Tibial nerve (tissue), 4 donors: ENCODE measurements at regions not wholly inside any gene's neighbourhood (a gene's known extent, or its start where the extent isn't known, plus 50 kb on each side); places are given as distances from the start of the nearest gene placed in this dataset.

Experiments used
- DNase-seq, 2 donors: peaks; one replicate each; pipeline ENCODE4 v3.0.0-alpha.2; 2019; ENCODE audit warnings: low spot score in 2 of 2
- H3K27ac ChIP-seq, 4 donors: fragments of 200-600 bp; sonication (generic) in 3 of 4; one replicate each; pipeline ENCODE4 v1.5.1; 2017 to 2019; ENCODE audit warnings: mild to moderate bottlenecking in 1 of 4
- H3K27me3 ChIP-seq, 2 donors: fragments of 200-600 bp; sonication (generic) in 1 of 2; one replicate each; pipeline versions ENCODE4 v1.5.1 to v1.6.0; 2017 to 2019
- H3K36me3 ChIP-seq, 3 donors: fragments of 200-600 bp; sonication (generic); one replicate each; pipeline ENCODE4 v1.5.1; 2018 to 2019
- H3K4me1 ChIP-seq, 4 donors: fragments of 200-600 bp; sonication (generic) in 3 of 4; one replicate each; pipeline ENCODE4 v1.5.1; 2017 to 2019
- H3K4me3 ChIP-seq, 4 donors: fragments of 200-600 bp; sonication (generic) in 3 of 4; one replicate each; pipeline ENCODE4 v1.5.1; 2017 to 2019; ENCODE audit warnings: mild to moderate bottlenecking in 1 of 4, moderate library complexity in 1 of 4
- H3K9me3 ChIP-seq, 4 donors: fragments of 200-600 bp; sonication (generic) in 3 of 4; one replicate each; pipeline ENCODE4 v1.5.1; 2017 to 2019
- EP300 ChIP-seq, 2 donors: sonication (generic); formaldehyde crosslinking; IDR thresholded peaks; one replicate each; pipeline ENCODE4 v1.6.1; 2017; ENCODE audit warnings: antibody characterized with exemption in 2 of 2, mild to moderate bottlenecking in 1 of 2
- POLR2A ChIP-seq, 2 donors: fragments of 450-650 bp; IDR thresholded peaks; one replicate each; pipeline ENCODE4 v1.6.1; 2017; ENCODE audit warnings: antibody characterized with exemption in 2 of 2, mild to moderate bottlenecking in 2 of 2, moderate library complexity in 2 of 2
- WGBS, 2 donors: methylation state at CpG; one replicate each; pipeline ENCODE4 v1.1.5; 2018; 5-methylcytosine and 5-hydroxymethylcytosine counted together
- TF ChIP-seq, protein P1 (sequence below), 5 experiments: fragments of 200-600 bp in 3 of 5; fragments of 450-650 bp in 2 of 5; sonication (generic) in 3 of 5; IDR thresholded peaks; one replicate each; pipeline ENCODE4 v1.5.1; 2016 to 2019; ENCODE audit warnings: antibody characterized with exemption in 5 of 5, mild to moderate bottlenecking in 3 of 5, moderate library complexity in 2 of 5

DNA sequence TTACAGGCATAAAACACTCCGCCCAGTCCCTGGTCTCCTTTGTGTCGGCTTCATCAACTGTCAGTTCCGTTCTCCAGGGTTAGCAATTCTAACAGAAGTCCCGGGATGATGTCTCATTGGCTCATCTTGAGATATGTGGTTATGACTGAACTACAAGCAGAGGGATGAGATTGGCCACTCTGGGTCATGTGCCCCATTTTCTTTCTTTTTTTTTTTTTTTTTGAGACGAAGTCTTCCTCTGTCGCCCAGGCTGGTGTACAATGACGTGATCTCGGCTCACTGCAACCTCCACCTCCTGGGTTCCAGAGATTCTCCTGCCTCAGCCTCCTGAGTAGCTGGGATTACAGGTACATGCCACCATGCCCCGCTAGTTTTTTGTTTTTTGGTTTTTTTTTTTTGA is 95.4 kb upstream of the MRI1 start:
- H3K27me3 ChIP-seq = no peaks in the 10 kb centered on the region
- no peak for TF ChIP-seq EP300 (IDR thresholded peaks at IDR 0.05)
- WGBS, 2 donors = 84 to 86% methylated on average over 9 of the region's 9 CpGs

DNA sequence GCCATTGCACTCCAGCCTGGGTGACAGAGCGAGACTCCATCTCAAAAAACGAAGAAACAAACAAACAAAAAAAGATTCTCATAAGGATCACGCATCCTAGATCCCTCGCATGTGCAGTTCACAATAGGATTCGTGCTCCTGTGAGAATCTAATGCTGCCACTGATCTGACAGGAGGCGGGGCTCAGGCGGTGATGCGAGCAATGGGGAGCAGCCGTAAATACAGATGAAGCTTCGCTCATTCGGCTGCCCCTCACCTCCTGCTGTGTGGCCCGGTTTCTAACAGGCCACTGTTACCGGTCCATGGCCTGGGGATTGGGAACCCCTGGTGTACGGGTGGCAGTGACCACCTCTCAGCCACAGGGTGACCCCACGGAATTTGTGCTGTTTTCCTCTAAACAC is 98.2 kb upstream of the MRI1 start:
- no peaks in the 10 kb centered on the region for H3K9me3 ChIP-seq

More for the DNA sequence above, 95.4 kb upstream of the MRI1 start:
- no peaks in the 10 kb centered on the region for H3K36me3 ChIP-seq
- DNase-seq = no peak
- H3K4me1 ChIP-seq = no peaks in the 10 kb centered on the region
- no peak overlapping the region for H3K4me3 ChIP-seq
- no peaks in the 10 kb centered on the region for H3K9me3 ChIP-seq
- no peak overlapping the region for H3K27ac ChIP-seq

DNA sequence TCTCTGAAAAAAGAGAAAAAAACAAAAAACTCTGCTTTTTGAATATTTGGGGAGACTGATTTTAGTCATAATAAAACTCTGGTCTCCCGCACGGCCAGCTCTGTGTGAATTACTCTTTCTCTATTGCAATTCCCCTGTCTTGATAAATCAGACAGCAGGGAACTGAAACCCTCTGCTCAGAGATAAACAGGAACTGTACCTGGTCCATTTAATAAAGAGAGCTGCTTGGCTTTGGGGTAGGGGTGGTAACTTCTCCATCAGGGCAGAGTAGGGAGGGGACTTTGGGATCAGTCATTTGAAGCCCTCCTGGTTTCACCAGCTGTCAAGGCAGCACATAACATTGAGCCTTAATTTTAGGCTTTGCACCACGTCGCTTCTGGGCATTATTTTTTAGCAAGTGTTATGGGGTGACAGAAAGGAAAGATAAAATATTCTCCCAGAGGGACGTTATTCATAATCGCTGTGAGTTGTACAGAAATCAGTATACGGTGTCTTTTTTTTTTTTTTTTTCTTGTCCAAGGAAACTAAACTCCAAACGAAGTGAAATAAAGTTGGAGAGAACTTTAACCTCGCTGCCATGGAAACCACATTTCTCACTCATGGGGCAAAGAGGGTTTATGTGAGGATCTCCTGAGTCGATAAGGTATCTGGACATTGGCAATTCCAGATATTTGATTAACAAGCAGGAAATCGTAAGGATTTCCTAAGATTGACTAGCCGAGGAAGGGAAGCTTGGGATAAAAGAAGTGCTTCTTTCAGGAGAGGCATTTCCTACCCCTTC is 99.0 kb upstream of the MRI1 start:
- H3K4me1 ChIP-seq = no peaks in the 10 kb centered on the region
- H3K27ac ChIP-seq = no peak overlapping the region
- no peaks in the 10 kb centered on the region for H3K9me3 ChIP-seq
- H3K4me3 ChIP-seq = no peak overlapping the region
- no peak for DNase-seq
- TF ChIP-seq, protein P1, sequence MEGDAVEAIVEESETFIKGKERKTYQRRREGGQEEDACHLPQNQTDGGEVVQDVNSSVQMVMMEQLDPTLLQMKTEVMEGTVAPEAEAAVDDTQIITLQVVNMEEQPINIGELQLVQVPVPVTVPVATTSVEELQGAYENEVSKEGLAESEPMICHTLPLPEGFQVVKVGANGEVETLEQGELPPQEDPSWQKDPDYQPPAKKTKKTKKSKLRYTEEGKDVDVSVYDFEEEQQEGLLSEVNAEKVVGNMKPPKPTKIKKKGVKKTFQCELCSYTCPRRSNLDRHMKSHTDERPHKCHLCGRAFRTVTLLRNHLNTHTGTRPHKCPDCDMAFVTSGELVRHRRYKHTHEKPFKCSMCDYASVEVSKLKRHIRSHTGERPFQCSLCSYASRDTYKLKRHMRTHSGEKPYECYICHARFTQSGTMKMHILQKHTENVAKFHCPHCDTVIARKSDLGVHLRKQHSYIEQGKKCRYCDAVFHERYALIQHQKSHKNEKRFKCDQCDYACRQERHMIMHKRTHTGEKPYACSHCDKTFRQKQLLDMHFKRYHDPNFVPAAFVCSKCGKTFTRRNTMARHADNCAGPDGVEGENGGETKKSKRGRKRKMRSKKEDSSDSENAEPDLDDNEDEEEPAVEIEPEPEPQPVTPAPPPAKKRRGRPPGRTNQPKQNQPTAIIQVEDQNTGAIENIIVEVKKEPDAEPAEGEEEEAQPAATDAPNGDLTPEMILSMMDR (IDR thresholded peaks at IDR 0.05) = no peak
- no peak for TF ChIP-seq EP300 (IDR thresholded peaks at IDR 0.05)
- no peak for TF ChIP-seq POLR2A (IDR thresholded peaks at IDR 0.05)
- H3K27me3 ChIP-seq = no peaks in the 10 kb centered on the region
- 69 to 74% methylated on average over 12 of the region's 12 CpGs for WGBS, 2 donors
- no peaks in the 10 kb centered on the region for H3K36me3 ChIP-seq

More for the DNA sequence above, 98.2 kb upstream of the MRI1 start:
- no peaks in the 10 kb centered on the region for H3K36me3 ChIP-seq
- WGBS, 2 donors = 54 to 58% methylated on average over 15 of the region's 15 CpGs
- H3K27ac ChIP-seq = no peak overlapping the region
- no peak for DNase-seq
- no peak for TF ChIP-seq POLR2A (IDR thresholded peaks at IDR 0.05)
- TF ChIP-seq, protein P1 (IDR thresholded peaks at IDR 0.05) = no peak
- TF ChIP-seq EP300 (IDR thresholded peaks at IDR 0.05) = no peak
- no peak overlapping the region for H3K4me3 ChIP-seq
- H3K4me1 ChIP-seq = no peaks in the 10 kb centered on the region
- no peaks in the 10 kb centered on the region for H3K27me3 ChIP-seq

DNA sequence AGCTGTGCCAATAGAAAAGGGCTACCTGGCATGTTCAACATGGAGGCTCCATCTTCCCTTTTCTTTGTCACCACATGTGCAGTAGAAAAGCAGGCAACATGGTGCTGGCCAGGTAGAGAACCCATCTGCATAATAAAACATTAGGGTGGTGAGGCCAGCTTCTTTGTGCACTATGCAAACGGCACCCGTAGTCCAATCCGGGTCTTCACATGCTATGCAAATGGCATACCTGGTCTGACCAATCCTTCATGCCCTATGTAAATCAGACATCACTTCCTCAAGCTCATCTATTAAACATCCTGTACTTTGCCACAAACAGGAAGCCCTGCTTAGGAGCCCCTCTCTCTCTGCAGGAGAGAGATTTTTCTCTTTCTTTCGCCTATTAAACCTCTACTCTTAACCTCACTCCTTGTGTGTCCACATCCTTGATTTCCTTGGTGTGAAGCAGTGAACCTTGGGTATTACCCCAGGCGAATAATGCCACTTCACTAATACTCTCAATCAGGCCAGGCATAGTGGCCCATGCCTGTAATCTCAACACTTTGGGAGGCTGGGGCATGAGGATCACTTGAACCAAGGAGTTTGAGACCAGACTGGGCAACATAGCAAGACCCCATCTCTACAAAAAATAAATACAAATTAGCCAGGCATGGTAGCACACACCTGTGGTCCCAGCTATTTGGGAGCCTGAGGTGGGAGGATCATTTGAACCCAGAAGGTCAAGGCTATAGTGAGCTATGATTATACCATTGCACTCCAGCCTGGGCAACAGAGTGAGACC is 111.3 kb upstream of the MRI1 start:
- Histone ChIP-seq H3K9me3 (peaks cover 0 to 9% (median 0%) of the 10 kb centered on the region in 4 donors), H3K27ac (no peak overlapping the region), H3K4me3 (no peak overlapping the region), H3K4me1 (no peaks in the 10 kb centered on the region), H3K36me3 (no peaks in the 10 kb centered on the region), H3K27me3 (no peaks in the 10 kb centered on the region)
- WGBS, 2 donors = 73 to 83% methylated on average over 5 of the region's 5 CpGs
- no peak for DNase-seq
- TF ChIP-seq, protein P1 (IDR thresholded peaks at IDR 0.05) = no peak
- no peak for TF ChIP-seq EP300 (IDR thresholded peaks at IDR 0.05)
- TF ChIP-seq POLR2A (IDR thresholded peaks at IDR 0.05) = no peak

DNA sequence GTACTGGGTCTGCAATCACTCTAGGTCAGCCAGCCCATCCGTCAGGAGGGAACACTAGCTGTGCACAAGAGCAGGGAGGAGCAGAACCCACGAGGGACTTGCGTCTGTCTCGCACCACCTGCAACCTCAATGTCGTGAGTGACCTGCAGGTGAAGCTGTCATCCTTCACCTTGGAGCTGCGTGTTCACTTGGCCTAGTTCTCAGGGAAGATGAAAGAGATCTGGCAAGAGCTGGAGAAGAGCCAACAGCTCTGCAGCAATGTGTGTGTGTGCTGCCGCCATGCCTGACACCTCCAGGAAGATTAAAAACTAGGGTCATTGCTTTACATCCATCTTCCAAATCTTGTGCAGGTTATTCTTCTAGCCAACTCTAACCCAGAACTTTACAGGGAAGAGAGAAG is 117.6 kb upstream of the MRI1 start:
- DNase-seq = no peak
- Histone ChIP-seq H3K9me3 (peaks cover 0 to 12% (median 0%) of the 10 kb centered on the region in 4 donors), H3K27ac (no peak overlapping the region), H3K4me3 (no peak overlapping the region), H3K36me3 (no peaks in the 10 kb centered on the region), H3K27me3 (no peaks in the 10 kb centered on the region), H3K4me1 (no peaks in the 10 kb centered on the region)
- TF ChIP-seq EP300 (IDR thresholded peaks at IDR 0.05) = no peak
- TF ChIP-seq, protein P1 (IDR thresholded peaks at IDR 0.05) = no peak
- TF ChIP-seq POLR2A (IDR thresholded peaks at IDR 0.05) = no peak
- 72% methylated on average over 7 of the region's 7 CpGs for WGBS, 2 donors
